Upper lobe of left lung (tissue), 6 donors: ENCODE measurements at regions not wholly inside any gene's neighbourhood (a gene's known extent, or its start where the extent isn't known, plus 50 kb on each side); places are given as distances from the start of the nearest gene placed in this dataset.

Experiments used
- ATAC-seq, 2 donors: fragments of 200-7000 bp; cut with Tn5 transposase; one replicate each; pipeline ENCODE4 v1.9.1; 2022; ENCODE audit warnings: mild to moderate bottlenecking in 2 of 2, moderate library complexity in 2 of 2; ENCODE audit not compliant: low FRiP score in 2 of 2
- DNase-seq, 2 donors: peaks; one replicate each; pipeline ENCODE4 v3.0.0-alpha.2; 2019 to 2020
- H3K27ac ChIP-seq, 4 donors: fragments of 200-600 bp; sonication (generic); one replicate each; pipeline ENCODE4 v1.5.1; 2016 to 2019
- H3K27me3 ChIP-seq, 4 donors: fragments of 200-600 bp; sonication (generic); one replicate each; pipeline ENCODE4 v1.5.1; 2017 to 2019
- H3K36me3 ChIP-seq, 4 donors: fragments of 200-600 bp; sonication (generic); one replicate each; pipeline ENCODE4 v1.5.1; 2016 to 2019
- H3K4me1 ChIP-seq, 4 donors: fragments of 200-600 bp; sonication (generic); one replicate each; pipeline ENCODE4 v1.5.1; 2018 to 2019
- H3K4me3 ChIP-seq, 4 donors: fragments of 200-600 bp; sonication (generic); one replicate each; pipeline ENCODE4 v1.5.1; 2017 to 2019; ENCODE audit warnings: mild to moderate bottlenecking in 2 of 4, moderate library complexity in 1 of 4
- H3K9me3 ChIP-seq, 4 donors: fragments of 200-600 bp; sonication (generic); one replicate each; pipeline ENCODE4 v1.5.1; 2018 to 2019
- CTCF ChIP-seq, 6 experiments: fragments of 450-650 bp in 4 of 6; fragments of 200-600 bp in 2 of 6; sonication (generic) in 2 of 6; IDR thresholded peaks; one replicate each; pipeline ENCODE4 v1.5.1; 2016 to 2019; ENCODE audit warnings: antibody characterized with exemption in 6 of 6
- EP300 ChIP-seq, 4 donors: sonication (generic); formaldehyde crosslinking; IDR thresholded peaks; one replicate each; pipeline ENCODE4 v1.5.1; 2017; ENCODE audit warnings: antibody characterized with exemption in 4 of 4, control low read depth in 2 of 4
- POLR2A ChIP-seq, 4 donors: fragments of 450-650 bp; IDR thresholded peaks; one replicate each; pipeline ENCODE4 v1.5.1; 2016 to 2017; ENCODE audit warnings: antibody characterized with exemption in 4 of 4, mild to moderate bottlenecking in 2 of 4
- POLR2AphosphoS5 ChIP-seq, 2 donors: sonication (generic); formaldehyde crosslinking; IDR thresholded peaks; one replicate each; pipeline ENCODE4 v1.5.1; 2017; ENCODE audit warnings: antibody characterized with exemption in 2 of 2
- WGBS, 2 donors: methylation state at CpG; one replicate each; pipeline ENCODE4 v1.1.5; 2017 to 2018; 5-methylcytosine and 5-hydroxymethylcytosine counted together
- donor health status: DM: no; HTN: no; CAD: no; lungs with moderate emphysema.
- donor health status: DM: no; HTN: yes; CAD: no; lungs with severe emphysema.

DNA sequence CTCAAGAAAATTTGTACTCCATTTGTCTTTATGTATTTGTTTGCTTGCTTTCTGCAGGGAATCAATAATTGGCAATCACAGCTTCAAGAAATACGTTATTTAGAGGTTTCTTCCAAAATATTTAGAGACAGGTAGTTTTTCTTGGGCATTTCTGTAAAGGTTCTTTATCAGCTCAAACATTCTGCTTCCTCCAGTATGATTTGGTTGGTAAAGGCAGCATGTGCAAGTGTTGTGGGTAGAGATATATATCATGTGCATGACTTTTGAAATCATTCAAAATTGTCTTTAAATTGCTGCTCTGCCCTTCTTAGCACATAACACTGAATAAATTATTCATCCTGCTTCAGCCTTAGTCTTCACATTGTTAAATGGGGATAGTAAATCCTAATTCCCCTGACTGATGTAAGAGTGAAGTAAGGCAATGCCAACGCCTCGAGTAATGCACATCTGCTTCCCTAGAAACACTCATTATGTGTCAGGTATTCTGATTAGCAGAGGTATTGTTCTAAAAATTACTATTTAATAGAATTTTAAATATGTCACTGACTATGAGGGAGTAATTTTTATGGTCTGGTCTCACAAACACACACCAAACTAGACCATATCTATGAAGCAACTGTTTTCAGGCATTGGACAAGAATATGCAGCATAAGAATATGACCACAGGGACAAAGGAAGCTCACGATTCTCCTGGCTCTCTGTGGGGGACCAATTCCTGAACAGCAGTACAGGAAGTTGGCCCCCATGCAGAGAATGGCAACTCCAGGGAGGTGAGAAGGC, 77.3 kb upstream of the AKR1E2 start:
- H3K4me3 ChIP-seq, result no peak overlapping the region
- DNase-seq (no peak), ATAC-seq (no peak)
- TF ChIP-seq CTCF (IDR thresholded peaks at IDR 0.05), result no peak
- no peak for TF ChIP-seq EP300 (IDR thresholded peaks at IDR 0.05)
- no peak for TF ChIP-seq POLR2AphosphoS5 (IDR thresholded peaks at IDR 0.05)
- TF ChIP-seq POLR2A (IDR thresholded peaks at IDR 0.05), result no peak
- H3K27ac ChIP-seq, result no peak overlapping the region
- no peaks in the 10 kb centered on the region for H3K4me1 ChIP-seq
- no peaks in the 10 kb centered on the region for H3K27me3 ChIP-seq
- WGBS, 2 donors, result 62 to 74% methylated on average over 4 of the region's 4 CpGs
- no peaks in the 10 kb centered on the region for H3K36me3 ChIP-seq
- no peaks in the 10 kb centered on the region for H3K9me3 ChIP-seq

DNA sequence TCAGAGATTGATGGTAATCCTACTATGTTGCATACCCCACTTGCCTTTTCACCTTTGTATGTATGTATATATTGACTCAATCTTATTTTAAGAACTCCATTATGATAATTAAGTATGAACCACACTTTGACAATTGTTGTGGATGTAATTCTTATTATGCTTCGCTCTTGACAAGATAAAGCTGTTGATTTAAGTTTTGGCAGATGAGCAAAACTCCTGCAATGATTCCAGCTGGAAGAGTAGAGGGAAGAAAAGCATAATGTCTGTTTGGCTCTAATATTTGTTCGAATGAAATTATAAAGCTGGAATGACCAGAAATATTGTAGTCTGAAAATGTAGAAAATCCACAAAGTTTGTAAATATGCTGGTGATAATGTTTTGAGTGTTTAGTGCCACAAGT, 83.8 kb upstream of the AKR1E2 start:
- ATAC-seq (no peak), DNase-seq (no peak)
- no peaks in the 10 kb centered on the region for H3K9me3 ChIP-seq
- TF ChIP-seq POLR2A (IDR thresholded peaks at IDR 0.05), result no peak
- H3K4me1 ChIP-seq, result no peaks in the 10 kb centered on the region
- no peaks in the 10 kb centered on the region for H3K27me3 ChIP-seq
- H3K36me3 ChIP-seq, result no peaks in the 10 kb centered on the region
- H3K27ac ChIP-seq, result no peak overlapping the region
- no peak overlapping the region for H3K4me3 ChIP-seq
- 81 to 88% methylated on average over 2 of the region's 2 CpGs for WGBS, 2 donors

DNA sequence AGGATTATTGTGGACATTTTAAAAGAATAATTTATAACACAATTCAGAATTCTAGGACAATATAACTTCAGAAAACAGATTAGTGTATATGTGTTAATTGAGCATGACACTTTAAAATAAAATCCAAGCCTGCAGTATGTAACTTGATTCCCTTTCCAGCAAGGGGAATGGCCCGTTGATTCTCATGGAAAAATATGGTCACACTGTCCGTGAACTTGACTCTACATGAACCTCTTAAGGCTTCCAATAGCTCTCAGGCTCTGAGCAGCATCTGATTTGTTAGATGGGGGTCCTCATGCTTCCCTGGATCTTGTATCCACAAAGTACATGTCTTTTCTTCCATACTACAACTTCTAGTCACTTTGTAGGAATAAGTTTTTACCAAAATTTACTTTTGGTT, 85.5 kb upstream of the AKR1E2 start:
- no peak overlapping the region for H3K4me3 ChIP-seq
- 54 to 56% methylated on average over 2 of the region's 2 CpGs for WGBS, 2 donors
- no peaks in the 10 kb centered on the region for H3K9me3 ChIP-seq
- H3K36me3 ChIP-seq, result no peaks in the 10 kb centered on the region
- TF ChIP-seq POLR2AphosphoS5 (IDR thresholded peaks at IDR 0.05), result no peak
- TF ChIP-seq POLR2A (IDR thresholded peaks at IDR 0.05), result no peak
- TF ChIP-seq EP300 (IDR thresholded peaks at IDR 0.05), result no peak
- TF ChIP-seq CTCF (IDR thresholded peaks at IDR 0.05), result no peak
- H3K4me1 ChIP-seq, result no peaks in the 10 kb centered on the region
- H3K27ac ChIP-seq, result no peak overlapping the region
- DNase-seq, result no peak
- H3K27me3 ChIP-seq, result no peaks in the 10 kb centered on the region
- no peak for ATAC-seq

DNA sequence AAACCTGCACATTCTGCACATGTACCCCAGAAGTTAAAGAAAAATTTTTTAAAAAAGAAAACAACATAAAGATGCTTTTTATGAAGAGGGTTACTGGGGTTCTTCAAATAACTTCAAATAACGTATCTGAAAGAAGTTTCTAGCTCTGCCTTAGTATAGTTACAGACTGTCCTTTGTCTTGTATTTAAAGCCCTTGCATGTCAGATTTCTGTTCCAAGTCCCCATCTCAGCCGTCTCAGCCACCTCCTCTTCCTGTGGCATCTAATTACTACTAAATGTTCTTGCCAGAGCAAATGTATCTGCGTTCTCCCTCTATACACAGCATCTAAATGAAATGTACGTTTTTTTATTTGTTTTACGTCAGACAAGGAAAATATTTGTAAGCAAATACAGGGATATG, 89.4 kb upstream of the AKR1E2 start:
- no peak for TF ChIP-seq EP300 (IDR thresholded peaks at IDR 0.05)
- no peak for TF ChIP-seq POLR2A (IDR thresholded peaks at IDR 0.05)
- TF ChIP-seq POLR2AphosphoS5 (IDR thresholded peaks at IDR 0.05), result no peak
- TF ChIP-seq CTCF (IDR thresholded peaks at IDR 0.05), result no peak
- ATAC-seq (no peak), DNase-seq (no peak)
- Histone ChIP-seq H3K27ac (no peak overlapping the region), H3K9me3 (no peaks in the 10 kb centered on the region), H3K4me1 (no peaks in the 10 kb centered on the region), H3K27me3 (no peaks in the 10 kb centered on the region), H3K4me3 (no peak overlapping the region), H3K36me3 (no peaks in the 10 kb centered on the region)
- 53 to 68% methylated on average over 5 of the region's 5 CpGs for WGBS, 2 donors

DNA sequence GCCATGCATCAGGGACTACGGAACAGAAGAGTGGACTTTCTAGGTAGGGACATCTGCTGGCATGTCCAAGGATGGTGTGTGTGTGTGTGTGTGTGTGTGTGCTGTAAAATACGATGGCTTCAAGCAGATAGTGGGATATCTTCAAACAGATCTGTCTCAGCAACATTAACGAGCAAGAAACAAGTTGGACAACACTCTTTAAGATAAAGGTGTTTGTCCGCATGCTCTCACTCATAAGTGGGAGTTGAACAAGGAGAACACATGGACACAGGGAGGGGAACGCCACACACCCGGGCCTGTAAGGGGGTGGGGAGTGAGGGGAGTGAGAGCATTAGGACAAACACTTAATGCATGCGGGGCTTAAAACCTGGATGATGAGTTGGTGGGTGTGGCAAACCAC, 89.8 kb upstream of the AKR1E2 start:
- Histone ChIP-seq H3K36me3 (no peaks in the 10 kb centered on the region), H3K27ac (no peak overlapping the region), H3K4me3 (no peak overlapping the region), H3K4me1 (no peaks in the 10 kb centered on the region), H3K9me3 (no peaks in the 10 kb centered on the region), H3K27me3 (no peaks in the 10 kb centered on the region)
- ATAC-seq (no peak), DNase-seq (no peak)
- no peak for TF ChIP-seq POLR2A (IDR thresholded peaks at IDR 0.05)
- no peak for TF ChIP-seq CTCF (IDR thresholded peaks at IDR 0.05)
- no peak for TF ChIP-seq POLR2AphosphoS5 (IDR thresholded peaks at IDR 0.05)
- no peak for TF ChIP-seq EP300 (IDR thresholded peaks at IDR 0.05)
- WGBS, 2 donors, result 61 to 79% methylated on average over 7 of the region's 7 CpGs
